NB4 (cell line): ENCODE measurements at regions not wholly inside any gene's neighbourhood (a gene's known extent, or its start where the extent isn't known, plus 50 kb on each side); places are given as distances from the start of the nearest gene placed in this dataset.

Experiments
- DNase-seq: peaks from one replicate; pipeline ENCODE4 v3.0.0; 2010; ENCODE audit warnings: low read depth
- H3K4me3 ChIP-seq: one replicate; pipeline ENCODE4 v1.5.1; 2011; ENCODE audit warnings: mild to moderate bottlenecking, low read depth, low read length, moderate library complexity
- CTCF ChIP-seq: IDR thresholded peaks from one replicate; pipeline ENCODE4 v1.5.1; 2012; ENCODE audit warnings: low read depth, low read length
- MAX ChIP-seq: IDR thresholded peaks from 2 replicates; pipeline ENCODE4 v1.6.1; 2011; ENCODE audit warnings: low read depth, low read length
- MYC ChIP-seq: IDR thresholded peaks from 2 replicates; pipeline ENCODE4 v1.6.1; 2011; ENCODE audit warnings: low read depth, low read length
- POLR2A ChIP-seq: IDR thresholded peaks from 2 replicates; pipeline ENCODE4 v1.6.1; 2011; ENCODE audit warnings: mild to moderate bottlenecking; ENCODE audit not compliant: insufficient read length; ENCODE audit errors: extremely low read depth

- H3K4me3 ChIP-seq: no peak overlapping the region
- TF ChIP-seq POLR2A (no peak), MYC (no peak), CTCF (no peak)
- DNase-seq: no peak
These were observed 76.9 kb upstream of the MGMT start for GRCh38 chr10:129390147-129390546.

- H3K4me3 ChIP-seq: no peak overlapping the region
- DNase-seq: no peak
- no peak for TF ChIP-seq CTCF
These were observed 76.3 kb upstream of the MGMT start for GRCh38 chr10:129390726-129391125.

- TF ChIP-seq CTCF: no peak
- TF ChIP-seq POLR2A: no peak
- TF ChIP-seq MAX: no peak
- no peak for TF ChIP-seq MYC
- no peak for DNase-seq
- H3K4me3 ChIP-seq: no peak overlapping the region
These were observed 75.6 kb upstream of the MGMT start for GRCh38 chr10:129391464-129391863.

- no peak for DNase-seq
- TF ChIP-seq MAX (no peak), POLR2A (no peak), CTCF (no peak), MYC (no peak)
- no peak overlapping the region for H3K4me3 ChIP-seq
These were observed 74.2 kb upstream of the MGMT start for GRCh38 chr10:129392855-129393254.

- TF ChIP-seq POLR2A: no peak
- no peak for TF ChIP-seq MYC
- TF ChIP-seq CTCF: no peak
- TF ChIP-seq MAX: no peak
- no peak for DNase-seq
- no peak overlapping the region for H3K4me3 ChIP-seq
These were observed 73.2 kb upstream of the MGMT start for GRCh38 chr10:129393812-129394211.

GRCh38 chr10:129394518-129395328, 72.3 kb upstream of the MGMT start:
- DNase-seq: no peak
- H3K4me3 ChIP-seq: no peak overlapping the region
- no peak for TF ChIP-seq POLR2A
